WTC11 (cell line): ENCODE measurements at regions not wholly inside any gene's neighbourhood (a gene's known extent, or its start where the extent isn't known, plus 50 kb on each side); places are given as distances from the start of the nearest gene placed in this dataset.

Experiments used
- ATF1 ChIP-seq: sonication (generic); formaldehyde crosslinking; IDR thresholded peaks from 2 replicates; pipeline ENCODE4 v1.8.1; 2023; ENCODE audit warnings: mild to moderate bottlenecking, moderate library complexity, missing genetic modification reagents
- CTCF ChIP-seq: fragments of 200-600 bp; IDR thresholded peaks from 2 replicates; pipeline ENCODE4 v1.8.0; 2022; ENCODE audit warnings: antibody characterized with exemption
- NR2C2 ChIP-seq: sonication (generic); formaldehyde crosslinking; IDR thresholded peaks from 2 replicates; pipeline ENCODE4 v1.8.0; 2022; ENCODE audit warnings: mild to moderate bottlenecking, missing genetic modification reagents
- TP53 ChIP-seq: sonication (generic); formaldehyde crosslinking; IDR thresholded peaks from 2 replicates; pipeline ENCODE4 v1.8.1; 2023; ENCODE audit warnings: mild to moderate bottlenecking, missing genetic modification reagents
- ZNF281 ChIP-seq: sonication (generic); formaldehyde crosslinking; IDR thresholded peaks from 2 replicates; pipeline ENCODE4 v1.8.0; 2023; ENCODE audit warnings: mild to moderate bottlenecking, missing genetic modification reagents
- TF ChIP-seq, protein P1 (sequence below): sonication (generic); formaldehyde crosslinking; IDR thresholded peaks from 2 replicates; pipeline ENCODE4 v1.8.0; 2022; ENCODE audit warnings: mild to moderate bottlenecking, missing genetic modification reagents
- TF ChIP-seq, protein P2 (sequence below): sonication (generic); formaldehyde crosslinking; IDR thresholded peaks from 2 replicates; pipeline ENCODE4 v1.8.1; 2023; ENCODE audit warnings: mild to moderate bottlenecking, moderate library complexity, missing genetic modification reagents
- TF ChIP-seq, protein P3 (sequence below): sonication (generic); formaldehyde crosslinking; IDR thresholded peaks from 2 replicates; pipeline ENCODE4 v1.8.1; 2022; ENCODE audit warnings: missing genetic modification reagents, borderline replicate concordance

GRCh38 chr2:12318427-12319057 is 398.2 kb upstream of the TRIB2 start:
- no peak for TF ChIP-seq NR2C2 (CRISPR knock-in tag)
- TF ChIP-seq, protein P1, sequence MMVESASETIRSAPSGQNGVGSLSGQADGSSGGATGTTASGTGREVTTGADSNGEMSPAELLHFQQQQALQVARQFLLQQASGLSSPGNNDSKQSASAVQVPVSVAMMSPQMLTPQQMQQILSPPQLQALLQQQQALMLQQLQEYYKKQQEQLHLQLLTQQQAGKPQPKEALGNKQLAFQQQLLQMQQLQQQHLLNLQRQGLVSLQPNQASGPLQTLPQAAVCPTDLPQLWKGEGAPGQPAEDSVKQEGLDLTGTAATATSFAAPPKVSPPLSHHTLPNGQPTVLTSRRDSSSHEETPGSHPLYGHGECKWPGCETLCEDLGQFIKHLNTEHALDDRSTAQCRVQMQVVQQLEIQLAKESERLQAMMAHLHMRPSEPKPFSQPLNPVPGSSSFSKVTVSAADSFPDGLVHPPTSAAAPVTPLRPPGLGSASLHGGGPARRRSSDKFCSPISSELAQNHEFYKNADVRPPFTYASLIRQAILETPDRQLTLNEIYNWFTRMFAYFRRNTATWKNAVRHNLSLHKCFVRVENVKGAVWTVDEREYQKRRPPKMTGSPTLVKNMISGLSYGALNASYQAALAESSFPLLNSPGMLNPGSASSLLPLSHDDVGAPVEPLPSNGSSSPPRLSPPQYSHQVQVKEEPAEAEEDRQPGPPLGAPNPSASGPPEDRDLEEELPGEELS (CRISPR knock-in tag): no peak
- TF ChIP-seq TP53 (CRISPR knock-in tag): no peak
- TF ChIP-seq ZNF281 (CRISPR knock-in tag): no peak
- TF ChIP-seq CTCF: no peak
- no peak for TF ChIP-seq ATF1 (CRISPR knock-in tag)
- TF ChIP-seq, protein P2, sequence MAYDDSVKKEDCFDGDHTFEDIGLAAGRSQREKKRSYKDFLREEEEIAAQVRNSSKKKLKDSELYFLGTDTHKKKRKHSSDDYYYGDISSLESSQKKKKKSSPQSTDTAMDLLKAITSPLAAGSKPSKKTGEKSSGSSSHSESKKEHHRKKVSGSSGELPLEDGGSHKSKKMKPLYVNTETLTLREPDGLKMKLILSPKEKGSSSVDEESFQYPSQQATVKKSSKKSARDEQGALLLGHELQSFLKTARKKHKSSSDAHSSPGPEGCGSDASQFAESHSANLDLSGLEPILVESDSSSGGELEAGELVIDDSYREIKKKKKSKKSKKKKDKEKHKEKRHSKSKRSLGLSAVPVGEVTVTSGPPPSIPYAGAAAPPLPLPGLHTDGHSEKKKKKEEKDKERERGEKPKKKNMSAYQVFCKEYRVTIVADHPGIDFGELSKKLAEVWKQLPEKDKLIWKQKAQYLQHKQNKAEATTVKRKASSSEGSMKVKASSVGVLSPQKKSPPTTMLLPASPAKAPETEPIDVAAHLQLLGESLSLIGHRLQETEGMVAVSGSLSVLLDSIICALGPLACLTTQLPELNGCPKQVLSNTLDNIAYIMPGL (CRISPR knock-in tag): no peak
- TF ChIP-seq, protein P3, sequence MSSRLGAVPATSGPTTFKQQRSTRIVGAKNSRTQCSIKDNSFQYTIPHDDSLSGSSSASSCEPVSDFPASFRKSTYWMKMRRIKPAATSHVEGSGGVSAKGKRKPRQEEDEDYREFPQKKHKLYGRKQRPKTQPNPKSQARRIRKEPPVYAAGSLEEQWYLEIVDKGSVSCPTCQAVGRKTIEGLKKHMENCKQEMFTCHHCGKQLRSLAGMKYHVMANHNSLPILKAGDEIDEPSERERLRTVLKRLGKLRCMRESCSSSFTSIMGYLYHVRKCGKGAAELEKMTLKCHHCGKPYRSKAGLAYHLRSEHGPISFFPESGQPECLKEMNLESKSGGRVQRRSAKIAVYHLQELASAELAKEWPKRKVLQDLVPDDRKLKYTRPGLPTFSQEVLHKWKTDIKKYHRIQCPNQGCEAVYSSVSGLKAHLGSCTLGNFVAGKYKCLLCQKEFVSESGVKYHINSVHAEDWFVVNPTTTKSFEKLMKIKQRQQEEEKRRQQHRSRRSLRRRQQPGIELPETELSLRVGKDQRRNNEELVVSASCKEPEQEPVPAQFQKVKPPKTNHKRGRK (CRISPR knock-in tag): no peak
